ENCODE measurements at regions not wholly inside any gene's neighbourhood (a gene's known extent, or its start where the extent isn't known, plus 50 kb on each side); places are given as distances from the start of the nearest gene placed in this dataset.

DNA sequence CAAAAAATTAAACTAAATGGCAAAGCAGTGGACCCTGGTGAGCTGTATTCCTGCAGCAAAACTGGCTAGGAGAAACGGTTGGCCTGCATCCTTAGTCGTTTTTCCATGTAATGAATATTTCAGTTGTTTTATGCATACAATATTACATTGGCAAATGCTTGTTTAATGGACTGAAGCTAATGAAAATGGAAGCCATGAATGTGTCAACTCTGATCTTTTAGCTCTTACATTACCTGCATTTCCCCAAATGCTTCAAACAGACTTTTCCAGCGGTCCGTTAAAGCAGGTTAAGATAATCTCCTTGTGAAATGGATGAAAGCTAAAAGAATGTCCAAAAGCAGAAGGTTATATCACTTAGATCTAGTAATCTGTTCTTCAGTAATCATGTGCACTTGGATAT is 686.3 kb upstream of the SETBP1 start:
- TF ChIP-seq TAF1 (IDR thresholded peaks at IDR 0.05; ENCODE audit: borderline replicate concordance, insufficient read depth, low read length) (no peak), POLR2AphosphoS5 (IDR thresholded peaks at IDR 0.05; ENCODE audit: low read depth, low read length) (no peak), SIN3A (IDR thresholded peaks at IDR 0.05; ENCODE audit: borderline replicate concordance, insufficient read depth, low read length) (no peak)
- TF ChIP-seq, protein P1, sequence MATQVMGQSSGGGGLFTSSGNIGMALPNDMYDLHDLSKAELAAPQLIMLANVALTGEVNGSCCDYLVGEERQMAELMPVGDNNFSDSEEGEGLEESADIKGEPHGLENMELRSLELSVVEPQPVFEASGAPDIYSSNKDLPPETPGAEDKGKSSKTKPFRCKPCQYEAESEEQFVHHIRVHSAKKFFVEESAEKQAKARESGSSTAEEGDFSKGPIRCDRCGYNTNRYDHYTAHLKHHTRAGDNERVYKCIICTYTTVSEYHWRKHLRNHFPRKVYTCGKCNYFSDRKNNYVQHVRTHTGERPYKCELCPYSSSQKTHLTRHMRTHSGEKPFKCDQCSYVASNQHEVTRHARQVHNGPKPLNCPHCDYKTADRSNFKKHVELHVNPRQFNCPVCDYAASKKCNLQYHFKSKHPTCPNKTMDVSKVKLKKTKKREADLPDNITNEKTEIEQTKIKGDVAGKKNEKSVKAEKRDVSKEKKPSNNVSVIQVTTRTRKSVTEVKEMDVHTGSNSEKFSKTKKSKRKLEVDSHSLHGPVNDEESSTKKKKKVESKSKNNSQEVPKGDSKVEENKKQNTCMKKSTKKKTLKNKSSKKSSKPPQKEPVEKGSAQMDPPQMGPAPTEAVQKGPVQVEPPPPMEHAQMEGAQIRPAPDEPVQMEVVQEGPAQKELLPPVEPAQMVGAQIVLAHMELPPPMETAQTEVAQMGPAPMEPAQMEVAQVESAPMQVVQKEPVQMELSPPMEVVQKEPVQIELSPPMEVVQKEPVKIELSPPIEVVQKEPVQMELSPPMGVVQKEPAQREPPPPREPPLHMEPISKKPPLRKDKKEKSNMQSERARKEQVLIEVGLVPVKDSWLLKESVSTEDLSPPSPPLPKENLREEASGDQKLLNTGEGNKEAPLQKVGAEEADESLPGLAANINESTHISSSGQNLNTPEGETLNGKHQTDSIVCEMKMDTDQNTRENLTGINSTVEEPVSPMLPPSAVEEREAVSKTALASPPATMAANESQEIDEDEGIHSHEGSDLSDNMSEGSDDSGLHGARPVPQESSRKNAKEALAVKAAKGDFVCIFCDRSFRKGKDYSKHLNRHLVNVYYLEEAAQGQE (IDR thresholded peaks at IDR 0.05; ENCODE audit: insufficient read depth in 1 of 2, low read depth in 2 of 2, low read length in 2 of 2), result no peak

Measured in PFSK-1 (cell line).